Hepatocyte (in vitro differentiated cells): ENCODE measurements at regions not wholly inside any gene's neighbourhood (a gene's known extent, or its start where the extent isn't known, plus 50 kb on each side); places are given as distances from the start of the nearest gene placed in this dataset.
"Not testable (repeated sequence)": the region's sequence is repeated elsewhere in the genome, so short reads cannot be mapped to it uniquely, and the experiment has no call there.

Experiments
- DNase-seq: peaks from one replicate; pipeline ENCODE4 v3.0.0-alpha.2; 2016; ENCODE audit warnings: low spot score
- H2AFZ ChIP-seq: fragments of 200-600 bp; sonication (generic); 2 replicates; pipeline ENCODE4 v1.6.0; 2016; ENCODE audit warnings: antibody characterized with exemption, mild to moderate bottlenecking
- H3K27ac ChIP-seq: fragments of 200-600 bp; sonication (generic); 2 replicates; pipeline ENCODE4 v1.5.1; 2016; ENCODE audit warnings: mild to moderate bottlenecking
- H3K27me3 ChIP-seq: fragments of 200-600 bp; sonication (generic); 2 replicates; pipeline ENCODE4 v1.6.1; 2016
- H3K36me3 ChIP-seq: fragments of 200-600 bp; sonication (generic); replicated peaks from 2 replicates; pipeline ENCODE4 v1.5.1; 2016; ENCODE audit warnings: low read depth; ENCODE audit not compliant: insufficient read depth
- H3K4me1 ChIP-seq: fragments of 200-600 bp; sonication (generic); 2 replicates; pipeline ENCODE4 v1.5.1; 2016; ENCODE audit warnings: mild to moderate bottlenecking, moderate library complexity; ENCODE audit not compliant: insufficient read depth
- H3K4me2 ChIP-seq: fragments of 200-600 bp; sonication (generic); 2 replicates; pipeline ENCODE4 v1.6.0; 2016
- H3K4me3 ChIP-seq: fragments of 200-600 bp; sonication (generic); 2 replicates; pipeline ENCODE4 v1.5.1; 2016; ENCODE audit warnings: mild to moderate bottlenecking
- H3K79me2 ChIP-seq: fragments of 200-600 bp; sonication (generic); 2 replicates; pipeline ENCODE4 v1.6.0; 2017; ENCODE audit warnings: mild to moderate bottlenecking
- H3K9me2 ChIP-seq: fragments of 200-600 bp; sonication (generic); replicated peaks from 2 replicates; pipeline ENCODE4 v1.6.0; 2017; ENCODE audit warnings: mild to moderate bottlenecking; ENCODE audit not compliant: insufficient read depth
- H3K9me3 ChIP-seq: fragments of 200-600 bp; sonication (generic); 2 replicates; pipeline ENCODE4 v1.5.1; 2016; ENCODE audit warnings: low read depth, mild to moderate bottlenecking
- H4K20me1 ChIP-seq: fragments of 200-600 bp; sonication (generic); 2 replicates; pipeline ENCODE4 v1.6.0; 2016; ENCODE audit warnings: mild to moderate bottlenecking; ENCODE audit not compliant: insufficient read depth, poor library complexity, severe bottlenecking
- EZH2 ChIP-seq: fragments of 200-600 bp; sonication (generic); IDR thresholded peaks from 2 replicates; pipeline ENCODE4 v1.6.1; 2016; ENCODE audit warnings: antibody characterized with exemption, mild to moderate bottlenecking, borderline replicate concordance
- EZH2phosphoT487 ChIP-seq: fragments of 200-600 bp; sonication (generic); IDR thresholded peaks from one replicate; pipeline ENCODE4 v1.6.1; 2018; ENCODE audit warnings: antibody characterized with exemption, mild to moderate bottlenecking, low read depth, moderate library complexity; ENCODE audit not compliant: unreplicated experiment, severe bottlenecking
- WGBS: methylation state at CpG from one replicate; pipeline ENCODE4 v1.1.6; 2016; ENCODE audit warnings: low lambda C conversion rate; ENCODE audit errors: missing lambda C conversion rate; 5-methylcytosine and 5-hydroxymethylcytosine counted together
- TF ChIP-seq, protein P1 (sequence below): fragments of 200-600 bp; sonication (generic); IDR thresholded peaks from 2 replicates; pipeline ENCODE4 v1.5.1; 2016; ENCODE audit warnings: antibody characterized with exemption, mild to moderate bottlenecking; ENCODE audit not compliant: poor library complexity

DNA sequence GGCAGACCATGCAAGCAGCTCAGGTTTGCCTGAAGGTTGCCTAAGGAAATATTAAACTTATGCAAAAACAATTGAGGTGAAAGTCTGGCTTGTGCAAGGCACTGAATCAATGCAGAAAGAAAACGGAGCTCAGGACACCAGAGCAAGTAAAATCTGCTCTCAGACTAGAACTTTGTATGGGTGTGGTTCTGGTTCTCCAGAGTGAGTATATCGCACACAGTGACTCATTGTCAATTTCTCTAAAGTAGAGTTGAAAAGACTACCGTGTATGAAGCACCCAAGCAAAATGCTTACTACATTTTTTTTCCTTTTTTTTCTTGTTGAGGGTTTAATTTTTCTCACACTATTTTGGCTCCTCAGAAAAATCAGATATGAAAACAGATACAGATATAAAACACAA is 650.3 kb upstream of the CDH10 start:
- Histone ChIP-seq H3K4me2 (no peak overlapping the region), H3K27me3 (no peaks in the 10 kb centered on the region), H3K27ac (no peak overlapping the region), H2AFZ (no peak overlapping the region), H4K20me1 (no peaks in the 10 kb centered on the region), H3K79me2 (no peaks in the 10 kb centered on the region), H3K9me2 (no peaks in the 10 kb centered on the region), H3K4me1 (no peaks in the 10 kb centered on the region), H3K9me3 (no peaks in the 10 kb centered on the region), H3K36me3 (no peaks in the 10 kb centered on the region), H3K4me3 (no peak overlapping the region)
- TF ChIP-seq EZH2 (no peak), EZH2phosphoT487 (no peak)
- TF ChIP-seq, protein P1, sequence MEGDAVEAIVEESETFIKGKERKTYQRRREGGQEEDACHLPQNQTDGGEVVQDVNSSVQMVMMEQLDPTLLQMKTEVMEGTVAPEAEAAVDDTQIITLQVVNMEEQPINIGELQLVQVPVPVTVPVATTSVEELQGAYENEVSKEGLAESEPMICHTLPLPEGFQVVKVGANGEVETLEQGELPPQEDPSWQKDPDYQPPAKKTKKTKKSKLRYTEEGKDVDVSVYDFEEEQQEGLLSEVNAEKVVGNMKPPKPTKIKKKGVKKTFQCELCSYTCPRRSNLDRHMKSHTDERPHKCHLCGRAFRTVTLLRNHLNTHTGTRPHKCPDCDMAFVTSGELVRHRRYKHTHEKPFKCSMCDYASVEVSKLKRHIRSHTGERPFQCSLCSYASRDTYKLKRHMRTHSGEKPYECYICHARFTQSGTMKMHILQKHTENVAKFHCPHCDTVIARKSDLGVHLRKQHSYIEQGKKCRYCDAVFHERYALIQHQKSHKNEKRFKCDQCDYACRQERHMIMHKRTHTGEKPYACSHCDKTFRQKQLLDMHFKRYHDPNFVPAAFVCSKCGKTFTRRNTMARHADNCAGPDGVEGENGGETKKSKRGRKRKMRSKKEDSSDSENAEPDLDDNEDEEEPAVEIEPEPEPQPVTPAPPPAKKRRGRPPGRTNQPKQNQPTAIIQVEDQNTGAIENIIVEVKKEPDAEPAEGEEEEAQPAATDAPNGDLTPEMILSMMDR, result no peak
- WGBS, result 59% methylated on average over 3 of the region's 3 CpGs
- DNase-seq, result peak; percentile 19

DNA sequence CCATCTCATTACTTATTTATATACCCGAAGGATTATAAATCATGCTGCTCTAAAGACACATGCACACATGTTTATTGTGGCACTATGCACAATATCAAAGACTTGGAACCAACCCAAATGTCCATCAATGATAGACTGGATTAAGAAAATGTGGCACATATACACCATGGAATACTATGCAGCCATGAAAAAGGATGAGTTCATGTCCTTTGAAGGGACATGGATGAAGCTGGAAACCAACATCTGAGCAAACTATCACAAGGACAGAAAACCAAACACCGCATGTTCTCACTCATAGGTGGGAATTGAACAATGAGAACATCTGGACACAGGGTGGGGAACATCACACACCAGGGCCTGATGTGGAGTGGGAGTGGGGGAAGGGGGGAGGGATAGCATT is 645.0 kb upstream of the CDH10 start:
- H3K9me2 ChIP-seq, H3K4me3 ChIP-seq, H3K4me2 ChIP-seq, H4K20me1 ChIP-seq, H3K79me2 ChIP-seq, H3K4me1 ChIP-seq, H3K27ac ChIP-seq, H3K36me3 ChIP-seq, DNase-seq, H3K9me3 ChIP-seq, H3K27me3 ChIP-seq, H2AFZ ChIP-seq: not testable (repeated sequence)
- 93% methylated on average over 2 of the region's 2 CpGs for WGBS

DNA sequence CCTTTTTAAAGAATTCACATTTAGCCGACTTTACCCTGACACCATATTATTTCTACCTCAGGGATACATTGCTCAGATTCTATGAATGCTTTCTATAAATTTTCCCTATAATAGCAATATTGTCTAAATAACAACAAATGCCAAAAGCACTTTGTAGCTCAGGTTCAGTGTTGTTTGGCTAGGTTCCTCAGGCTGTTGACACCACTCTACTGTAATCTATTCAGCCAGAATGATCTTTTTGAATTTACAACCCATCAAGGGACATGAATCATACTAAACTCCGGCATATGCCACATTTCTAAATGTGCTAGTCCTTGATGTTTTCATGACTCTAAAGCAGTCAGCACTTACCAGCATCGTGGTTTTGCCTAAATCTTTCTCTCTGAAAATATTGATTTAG is 641.5 kb upstream of the CDH10 start:
- H2AFZ ChIP-seq, result no peak overlapping the region
- H3K9me3 ChIP-seq, result no peaks in the 10 kb centered on the region
- no peak overlapping the region for H3K27ac ChIP-seq
- H4K20me1 ChIP-seq, result no peaks in the 10 kb centered on the region
- WGBS, result 72% methylated on average over 3 of the region's 3 CpGs
- H3K4me2 ChIP-seq, result no peak overlapping the region
- H3K36me3 ChIP-seq, result no peaks in the 10 kb centered on the region
- H3K9me2 ChIP-seq, result no peaks in the 10 kb centered on the region
- TF ChIP-seq, protein P1, result no peak
- TF ChIP-seq EZH2phosphoT487 (no peak), EZH2 (no peak)
- H3K27me3 ChIP-seq, result no peaks in the 10 kb centered on the region
- no peaks in the 10 kb centered on the region for H3K4me1 ChIP-seq
- no peak for DNase-seq
- H3K4me3 ChIP-seq, result no peak overlapping the region
- H3K79me2 ChIP-seq, result no peaks in the 10 kb centered on the region

DNA sequence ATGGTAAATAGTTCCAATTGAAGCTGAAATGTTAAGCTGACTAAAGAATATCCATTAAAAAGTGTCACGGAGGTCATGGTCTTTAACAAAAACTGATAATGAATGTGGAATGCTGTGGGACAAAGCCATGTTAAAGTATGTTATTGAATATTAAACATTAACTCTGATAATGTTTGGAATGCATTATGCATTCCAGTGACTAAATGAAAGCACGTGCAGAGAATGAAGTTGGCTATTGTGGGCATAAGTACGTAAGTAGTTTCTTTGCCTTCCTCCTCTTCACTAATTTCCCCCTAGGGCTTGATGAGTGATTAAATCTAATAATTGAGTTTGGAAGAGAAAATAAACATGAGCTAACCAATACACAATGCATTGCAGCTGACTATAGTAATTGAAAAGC is 640.4 kb upstream of the CDH10 start:
- 36% methylated on average over 3 of the region's 3 CpGs for WGBS
- no peak for TF ChIP-seq EZH2phosphoT487
- no peak for TF ChIP-seq EZH2
- TF ChIP-seq, protein P1, result no peak

DNA sequence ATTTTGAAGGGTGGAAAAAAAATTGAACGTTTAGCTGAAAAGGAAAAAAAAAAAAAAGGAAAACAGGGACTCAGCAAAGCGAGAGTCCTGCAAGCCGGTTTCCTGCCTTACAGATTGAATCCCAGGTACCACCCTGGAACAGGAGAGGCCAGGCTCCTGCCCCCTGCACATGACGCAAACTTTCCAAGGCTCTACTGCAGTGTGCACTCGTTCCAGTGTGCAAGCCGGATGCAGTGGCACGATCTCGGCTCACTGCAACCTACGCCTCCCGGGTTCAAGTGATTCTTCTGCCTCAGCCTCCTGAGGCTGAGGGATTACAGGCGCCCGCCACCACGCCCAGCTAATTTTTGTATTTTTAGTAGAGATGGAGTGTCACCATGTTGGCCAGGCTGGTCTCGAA is 618.7 kb upstream of the CDH10 start:
- not testable (repeated sequence) for H3K4me3 ChIP-seq, H3K27me3 ChIP-seq, H2AFZ ChIP-seq, H3K4me1 ChIP-seq, H3K36me3 ChIP-seq, H3K79me2 ChIP-seq, H3K9me3 ChIP-seq, DNase-seq, H4K20me1 ChIP-seq, H3K4me2 ChIP-seq, H3K9me2 ChIP-seq, H3K27ac ChIP-seq
- 98% methylated on average over 14 of the region's 14 CpGs for WGBS

More for the DNA sequence above, 640.4 kb upstream of the CDH10 start:
- Histone ChIP-seq H3K79me2 (no peaks in the 10 kb centered on the region), H3K27ac (no peak overlapping the region), H2AFZ (no peak overlapping the region), H3K9me2 (no peaks in the 10 kb centered on the region), H3K36me3 (no peaks in the 10 kb centered on the region), H3K4me3 (no peak overlapping the region), H4K20me1 (no peaks in the 10 kb centered on the region), H3K4me1 (no peaks in the 10 kb centered on the region), H3K9me3 (no peaks in the 10 kb centered on the region), H3K4me2 (no peak overlapping the region), H3K27me3 (no peaks in the 10 kb centered on the region)
- DNase-seq, result no peak
